GM21360 (cell line): ENCODE measurements at regions not wholly inside any gene's neighbourhood (a gene's known extent, or its start where the extent isn't known, plus 50 kb on each side); places are given as distances from the start of the nearest gene placed in this dataset.
"Not testable (repeated sequence)": the region's sequence is repeated elsewhere in the genome, so short reads cannot be mapped to it uniquely, and the experiment has no call there.

Experiments
- ATAC-seq: cut with Tn5 transposase; IDR thresholded peaks from one replicate; pipeline ENCODE4 v1.9.1; 2021; ENCODE audit warnings: mild to moderate bottlenecking, moderate library complexity; ENCODE audit not compliant: unreplicated experiment

DNA sequence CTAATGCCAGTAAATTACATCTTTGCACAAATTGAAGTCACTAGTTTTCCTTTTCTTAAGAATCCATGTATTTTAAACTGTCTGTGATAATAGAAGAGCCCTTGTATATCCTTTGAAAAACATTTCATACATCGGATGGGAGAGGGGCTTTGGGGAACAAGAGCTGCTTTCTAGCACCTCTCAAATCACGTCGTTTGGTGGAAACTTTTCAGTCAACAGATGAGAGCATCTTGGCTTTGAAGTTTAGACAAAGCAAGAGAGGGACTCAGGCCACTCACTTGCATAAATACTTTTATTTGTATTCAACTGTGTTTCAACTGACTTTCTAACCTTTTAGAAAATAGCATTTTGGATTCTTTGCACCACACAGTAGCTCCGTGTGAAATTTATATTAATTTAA lies 502.3 kb upstream of the IMPG1 start:
- ATAC-seq: no peak

DNA sequence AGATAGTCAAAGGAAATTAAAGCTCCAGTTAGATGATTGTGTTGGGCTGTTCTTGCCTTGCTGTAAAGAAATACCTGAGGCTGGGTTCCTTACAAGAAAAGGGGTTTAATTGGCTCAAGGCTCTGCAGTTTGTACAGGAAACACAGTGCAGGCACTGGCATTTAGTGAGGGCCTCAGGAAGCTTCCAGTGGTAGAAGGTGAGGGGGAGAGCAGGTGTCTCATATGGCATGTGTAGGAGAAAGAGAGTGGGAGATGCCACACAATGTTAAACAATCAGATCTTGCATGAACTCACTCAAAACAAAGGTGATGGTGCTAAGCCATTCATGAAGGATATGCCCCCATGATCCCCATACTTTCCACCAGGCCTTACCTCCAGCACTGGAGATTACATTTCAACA lies 493.5 kb upstream of the IMPG1 start:
- ATAC-seq: no peak

DNA sequence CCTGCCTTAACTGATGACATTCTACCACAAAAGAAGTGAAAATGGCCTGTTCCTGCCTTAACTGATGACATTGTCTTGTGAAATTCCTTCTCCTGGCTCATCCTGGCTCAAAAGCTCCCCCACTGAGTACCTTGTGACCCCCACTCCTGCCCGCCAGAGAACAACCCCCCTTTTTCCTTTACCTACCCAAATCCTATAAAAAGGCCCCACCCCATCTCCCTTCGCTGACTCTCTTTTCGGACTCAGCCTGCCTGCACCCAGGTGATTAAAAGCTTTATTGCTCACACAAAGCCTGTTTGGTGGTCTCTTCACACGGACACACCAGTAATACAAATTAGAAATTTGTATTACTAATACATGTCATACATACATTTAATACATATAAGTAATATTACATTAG lies 489.9 kb upstream of the IMPG1 start:
- ATAC-seq: not testable (repeated sequence)

DNA sequence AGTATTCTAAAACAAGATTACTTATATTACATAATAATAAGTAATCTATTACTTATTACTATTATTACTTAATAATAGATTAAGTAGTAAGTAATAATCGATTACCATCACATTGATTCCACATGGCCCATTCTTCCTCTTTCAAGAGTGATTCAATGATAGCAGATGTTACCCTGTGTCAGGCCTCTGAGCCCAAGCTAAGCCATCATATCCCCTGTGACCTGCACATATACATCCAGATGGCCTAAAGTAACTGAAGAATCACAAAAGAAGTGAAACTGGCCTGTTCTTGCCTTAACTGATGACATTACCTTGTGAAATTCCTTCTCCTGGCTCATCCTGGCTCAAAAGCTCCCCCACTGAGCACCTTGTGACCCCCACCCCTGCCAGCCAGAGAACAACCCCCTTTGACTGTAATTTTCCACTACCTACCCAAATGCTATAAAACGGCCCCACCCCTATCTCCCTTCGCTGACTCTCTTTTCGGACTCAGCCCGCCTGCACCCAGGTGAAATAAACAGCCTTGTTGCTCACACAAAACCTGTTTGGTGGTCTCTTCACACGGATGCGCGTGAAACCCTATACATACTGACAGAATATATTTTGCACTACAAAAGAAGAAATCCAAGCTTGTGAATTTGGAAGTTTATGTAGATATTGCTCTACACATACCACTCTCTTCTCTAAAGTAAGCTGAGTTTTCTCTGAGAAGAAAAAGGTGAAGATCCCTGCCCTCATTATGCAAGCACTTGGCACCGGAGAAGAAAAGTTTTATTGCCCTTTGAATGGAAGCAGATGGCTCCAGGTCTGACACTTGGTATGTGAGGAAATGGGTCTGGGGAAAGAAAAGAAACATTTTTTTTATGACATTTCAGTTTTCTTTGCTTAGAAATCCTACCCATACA lies 488.6 kb upstream of the IMPG1 start:
- ATAC-seq: not testable (repeated sequence)

DNA sequence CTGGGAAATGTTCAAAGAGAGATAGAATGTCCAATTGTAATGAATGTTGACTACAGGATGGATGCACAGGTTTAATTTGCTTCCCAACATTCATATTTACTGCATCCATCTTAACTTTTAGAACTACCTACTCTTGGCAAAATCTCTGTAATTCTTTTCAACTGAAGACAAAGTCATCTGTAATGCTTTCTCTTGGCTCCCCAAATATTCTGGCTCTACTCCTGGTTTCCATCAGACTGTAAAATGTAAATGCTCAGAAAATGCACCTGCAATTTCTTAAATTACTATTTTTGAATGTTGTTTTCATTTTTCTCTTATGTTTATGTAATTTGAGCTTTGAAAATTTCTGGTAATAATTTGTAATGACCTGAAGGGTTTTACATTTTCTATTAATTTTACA lies 480.8 kb upstream of the IMPG1 start:
- no peak for ATAC-seq

DNA sequence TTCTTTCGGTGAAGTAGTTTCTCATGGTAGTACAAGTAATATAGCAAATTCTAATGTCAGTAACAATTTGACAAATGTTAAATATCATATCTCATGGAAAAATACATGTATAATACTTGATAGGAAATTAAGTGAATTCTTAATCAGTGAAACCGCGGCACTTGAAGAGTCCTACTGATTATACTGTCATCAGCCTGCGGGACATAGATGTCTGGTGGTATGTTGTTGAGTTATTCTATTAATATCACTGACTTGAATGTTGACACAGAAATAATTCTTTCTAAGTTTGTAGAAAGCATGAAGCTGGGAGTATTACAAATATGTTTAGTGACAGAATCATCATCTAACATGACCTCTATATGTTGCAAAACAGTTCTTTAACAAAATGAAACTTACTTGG lies 479.8 kb upstream of the IMPG1 start:
- no peak for ATAC-seq

DNA sequence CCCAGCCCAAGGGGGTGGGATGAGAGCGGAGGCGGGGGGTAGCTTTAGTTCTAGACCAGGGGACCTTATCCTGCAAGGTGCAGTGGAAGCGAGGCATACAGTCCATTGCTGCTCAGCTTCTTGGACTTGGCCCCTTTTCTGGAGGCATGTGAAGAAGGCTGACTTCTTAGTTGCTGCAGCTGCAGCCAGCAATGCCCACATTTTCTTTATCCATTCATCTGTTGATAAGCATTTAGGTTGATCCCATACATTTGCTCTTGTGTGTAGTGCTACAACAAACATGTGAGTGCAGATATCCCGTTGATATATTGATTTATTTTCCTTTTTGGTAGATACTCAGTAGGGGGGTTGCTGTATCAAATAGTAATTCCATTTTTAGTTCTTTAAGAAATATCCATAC lies 461.2 kb upstream of the IMPG1 start:
- ATAC-seq: no peak

DNA sequence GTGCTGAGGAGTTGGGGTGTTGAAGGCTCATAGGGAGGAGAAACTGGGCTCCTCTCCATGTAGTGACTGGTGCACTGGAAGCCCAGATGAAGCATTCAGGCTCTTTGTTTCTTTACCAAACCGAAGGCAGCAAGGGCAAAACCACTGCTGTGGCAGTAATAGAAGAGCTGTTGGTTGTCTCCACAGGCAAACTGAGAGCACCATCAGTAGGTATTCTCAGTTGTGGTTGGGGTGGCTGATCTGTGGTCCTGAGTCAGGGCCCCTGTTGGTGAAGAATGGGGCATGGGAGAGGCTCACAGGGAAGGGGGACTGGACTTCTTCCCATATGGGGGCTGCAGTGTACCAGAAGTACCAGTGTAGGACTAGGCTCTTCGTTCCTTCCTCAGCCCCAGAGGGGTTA lies 460.2 kb upstream of the IMPG1 start:
- no peak for ATAC-seq

DNA sequence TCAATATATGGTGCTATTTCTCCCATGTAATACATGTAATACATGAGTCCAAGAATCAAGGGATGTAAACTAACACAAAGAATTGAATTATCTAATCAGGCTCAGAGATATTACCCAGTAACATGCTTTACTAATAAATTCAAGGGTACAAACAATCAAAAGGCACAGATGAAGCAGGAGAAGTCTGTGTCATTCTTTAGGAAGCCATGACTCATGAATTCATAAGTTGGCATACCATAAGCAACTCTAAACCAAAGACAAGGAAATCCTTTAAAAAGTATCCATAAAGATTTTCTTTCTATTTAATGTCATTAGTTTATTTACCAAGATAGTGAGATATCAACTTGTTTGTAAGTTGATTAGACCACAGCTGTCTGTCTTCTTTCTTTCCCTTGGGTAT lies 446.0 kb upstream of the IMPG1 start:
- ATAC-seq: no peak

DNA sequence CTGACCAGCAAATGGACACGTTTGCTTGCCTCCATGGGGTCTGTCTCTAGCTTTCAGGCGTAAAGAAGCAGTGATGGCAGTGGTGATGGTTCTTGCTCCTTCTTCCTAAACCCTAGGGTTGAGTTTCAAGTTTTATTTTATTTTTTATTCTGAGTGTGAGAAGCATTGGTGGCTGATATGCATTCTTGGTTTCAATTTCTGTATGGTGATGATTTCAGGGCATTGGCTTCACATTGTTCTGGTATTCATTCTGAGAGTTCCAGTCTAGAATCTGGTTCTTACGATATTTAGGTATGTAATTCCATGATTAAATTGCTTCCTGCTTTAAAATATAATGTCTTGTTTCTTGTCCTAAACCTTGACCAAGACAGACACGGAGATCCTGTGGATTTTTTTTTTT lies 444.5 kb upstream of the IMPG1 start:
- ATAC-seq: no peak

DNA sequence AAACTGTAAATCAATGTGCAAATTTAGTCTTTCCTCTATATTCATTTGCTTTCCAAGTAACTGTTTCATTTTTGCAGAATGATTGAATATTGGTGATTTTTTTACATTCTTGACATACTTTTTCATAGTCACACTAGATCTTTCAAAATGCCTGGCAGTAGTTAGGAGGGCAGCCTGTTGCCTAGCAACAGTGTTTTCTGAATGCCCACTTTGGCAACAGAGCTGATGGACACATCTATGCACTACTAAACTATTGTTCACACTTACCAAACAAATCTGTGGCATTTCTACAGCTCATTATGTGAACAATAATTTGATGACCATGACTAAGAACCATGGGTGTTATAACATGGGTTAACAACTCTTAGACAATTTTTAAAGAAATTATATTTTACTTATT lies 438.0 kb upstream of the IMPG1 start:
- no peak for ATAC-seq

DNA sequence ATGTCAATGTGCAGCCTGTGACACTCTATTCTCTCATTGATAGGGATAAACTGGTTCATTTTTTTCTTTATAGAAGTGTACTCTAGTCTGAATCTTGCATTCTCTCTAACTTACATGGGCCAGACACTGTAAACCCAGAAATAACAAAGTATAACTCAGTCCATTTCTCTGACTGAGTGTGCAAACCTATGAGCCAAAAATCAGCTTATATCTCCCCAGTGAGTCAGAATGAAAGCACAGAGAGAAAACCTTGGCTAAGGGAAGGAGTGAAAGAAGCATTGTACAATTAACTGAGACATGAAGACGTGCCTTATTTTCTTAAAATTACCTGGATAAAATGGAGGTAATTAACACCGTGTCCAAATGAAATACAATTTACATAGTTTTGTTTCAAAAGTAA lies 436.9 kb upstream of the IMPG1 start:
- no peak for ATAC-seq

DNA sequence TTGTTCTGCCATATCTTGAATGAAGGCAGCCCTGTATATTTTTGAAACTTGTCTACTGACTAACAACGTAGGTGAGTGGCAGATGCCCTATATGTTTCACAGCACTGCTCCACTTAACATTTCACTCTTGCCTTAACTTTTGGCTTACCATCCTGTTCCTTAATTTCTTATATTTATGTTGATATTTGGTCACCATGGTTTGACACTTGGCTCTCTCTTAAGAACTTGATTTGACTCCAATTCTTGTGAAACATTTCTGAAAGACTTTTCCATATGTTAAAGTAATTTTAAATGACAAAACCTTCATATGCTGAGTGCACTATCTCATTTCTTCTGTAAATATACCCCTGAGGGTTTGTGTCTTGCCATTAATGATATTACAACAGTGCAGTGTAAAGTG lies 434.3 kb upstream of the IMPG1 start:
- ATAC-seq: no peak

DNA sequence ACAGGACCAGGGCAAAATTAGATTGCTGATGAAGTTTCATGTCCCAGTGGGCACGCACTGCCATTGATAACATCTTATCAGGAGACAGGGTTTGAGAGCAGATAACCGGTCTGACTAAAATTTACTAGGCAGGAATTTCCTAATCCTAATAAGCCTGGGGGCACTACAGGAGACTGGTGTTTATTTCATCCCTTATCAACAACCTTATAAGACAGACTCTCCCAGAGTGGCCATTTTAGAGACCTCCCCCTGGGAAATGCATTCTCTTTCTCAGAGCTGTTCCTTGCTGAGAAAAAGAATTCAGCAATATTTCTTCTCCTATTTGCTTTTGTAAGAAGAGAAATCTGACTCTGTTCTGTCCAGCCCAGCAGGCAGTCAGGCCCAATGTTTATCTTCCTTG lies 423.4 kb upstream of the IMPG1 start:
- no peak for ATAC-seq

DNA sequence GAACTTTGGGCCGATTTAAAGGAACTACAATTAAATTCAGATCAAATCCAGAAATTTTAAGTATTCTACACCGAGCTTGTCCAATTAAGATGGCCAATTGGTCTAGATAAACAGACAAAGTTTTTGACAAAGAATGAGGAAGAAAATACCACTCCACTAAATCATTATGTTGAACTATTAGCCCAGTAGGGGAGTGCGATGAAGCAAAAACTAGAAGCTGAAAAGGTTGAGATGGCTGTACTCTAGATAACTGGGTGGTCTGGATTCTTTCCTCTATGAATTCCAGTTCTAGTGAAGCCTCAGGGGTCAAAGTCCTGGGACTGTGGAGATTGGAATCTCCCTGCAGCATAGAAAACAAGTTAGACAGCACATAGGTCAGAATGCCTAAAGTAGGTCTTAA lies 418.9 kb upstream of the IMPG1 start:
- ATAC-seq: not testable (repeated sequence)

DNA sequence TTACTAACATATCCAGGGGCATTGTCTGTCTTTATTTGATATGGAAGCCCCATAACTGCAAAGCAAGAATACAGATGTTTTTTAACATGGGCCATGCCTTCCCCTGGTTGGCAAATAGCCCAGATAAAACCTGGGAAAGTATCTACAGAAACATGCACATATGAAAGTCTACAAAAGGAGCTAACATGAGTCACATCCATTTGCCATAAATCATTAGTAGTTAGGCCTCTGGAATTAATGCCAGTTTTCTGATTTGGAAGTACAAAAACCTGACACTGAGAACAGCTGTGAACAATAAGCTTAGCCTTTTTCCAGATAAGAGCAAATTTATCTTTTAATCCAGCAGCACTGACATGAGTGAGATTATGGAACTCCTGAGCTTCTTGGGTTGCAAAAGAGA lies 418.0 kb upstream of the IMPG1 start:
- no peak for ATAC-seq

DNA sequence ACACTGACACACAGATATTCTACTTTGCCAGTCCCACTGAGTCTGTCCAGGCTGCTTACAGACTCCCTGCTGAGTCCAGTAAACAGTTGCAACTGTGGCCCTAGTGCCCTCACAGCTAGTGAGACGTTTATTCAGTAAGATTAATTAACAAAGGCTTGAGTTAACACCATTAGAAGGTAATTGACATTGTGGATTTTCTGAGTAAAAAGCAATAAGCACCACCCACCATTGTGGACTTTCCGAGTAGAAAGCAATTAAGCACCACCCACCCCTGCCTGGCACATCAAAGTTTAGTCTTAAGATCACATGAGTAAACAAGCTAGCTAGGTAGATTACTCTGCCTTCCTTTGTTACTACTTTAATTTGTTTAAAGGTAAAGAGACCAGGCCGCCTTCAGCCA lies 408.6 kb upstream of the IMPG1 start:
- no peak for ATAC-seq

DNA sequence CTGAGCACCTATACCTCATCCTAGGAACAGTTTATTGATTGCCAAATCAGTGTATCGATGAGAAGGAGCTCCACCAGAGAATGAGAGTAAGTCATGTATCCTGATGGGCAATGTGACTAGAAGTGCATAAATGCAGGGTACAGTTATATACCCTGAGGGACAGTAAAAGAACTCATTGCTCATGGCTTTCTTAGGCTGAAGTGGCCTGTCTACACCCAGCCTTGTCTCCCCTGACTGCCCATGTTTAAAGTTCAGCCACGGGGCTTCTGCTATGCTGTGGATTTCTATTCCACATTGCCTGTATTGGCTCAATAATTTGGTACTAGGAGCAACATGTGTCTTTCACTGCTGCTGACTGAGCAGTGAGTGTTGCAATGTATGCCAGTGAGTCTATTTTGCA lies 400.4 kb upstream of the IMPG1 start:
- no peak for ATAC-seq

DNA sequence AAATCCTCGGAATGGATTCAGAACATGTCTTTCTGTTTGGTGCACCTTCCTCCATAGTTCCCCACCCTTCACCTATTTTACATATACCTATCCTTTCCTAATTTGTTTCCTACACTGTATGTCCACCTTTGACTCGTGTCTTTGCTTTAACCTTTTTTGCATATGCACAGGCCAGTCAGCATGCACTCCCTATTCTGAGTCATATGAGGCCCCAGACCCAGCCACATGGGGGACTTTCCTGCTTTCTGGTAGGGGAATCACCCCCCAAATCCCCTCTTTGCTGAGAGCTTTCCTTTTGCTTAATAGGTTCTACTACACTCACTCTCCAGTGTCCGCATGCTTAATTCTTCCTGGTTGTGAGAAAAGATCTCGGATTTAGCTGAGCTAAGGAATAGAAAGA lies 393.8 kb upstream of the IMPG1 start:
- no peak for ATAC-seq

DNA sequence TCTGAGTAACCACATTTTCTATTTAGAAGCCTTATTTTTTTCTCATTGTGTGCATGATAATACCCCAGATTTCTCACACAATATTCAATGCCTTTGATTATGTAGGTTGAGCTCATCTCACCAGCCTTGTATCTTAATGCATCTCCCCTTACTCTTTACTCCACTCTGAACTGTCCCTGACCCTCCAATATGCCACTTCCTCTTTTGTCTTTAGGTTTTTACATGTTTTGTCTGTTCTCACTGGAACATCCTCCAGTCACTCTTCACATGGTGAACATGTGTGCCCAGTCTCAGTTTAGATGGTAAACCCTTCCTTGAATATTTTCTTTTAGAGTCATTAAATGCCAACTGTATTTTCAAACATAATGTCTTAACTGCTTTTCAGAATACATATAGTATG lies 392.9 kb upstream of the IMPG1 start:
- no peak for ATAC-seq

DNA sequence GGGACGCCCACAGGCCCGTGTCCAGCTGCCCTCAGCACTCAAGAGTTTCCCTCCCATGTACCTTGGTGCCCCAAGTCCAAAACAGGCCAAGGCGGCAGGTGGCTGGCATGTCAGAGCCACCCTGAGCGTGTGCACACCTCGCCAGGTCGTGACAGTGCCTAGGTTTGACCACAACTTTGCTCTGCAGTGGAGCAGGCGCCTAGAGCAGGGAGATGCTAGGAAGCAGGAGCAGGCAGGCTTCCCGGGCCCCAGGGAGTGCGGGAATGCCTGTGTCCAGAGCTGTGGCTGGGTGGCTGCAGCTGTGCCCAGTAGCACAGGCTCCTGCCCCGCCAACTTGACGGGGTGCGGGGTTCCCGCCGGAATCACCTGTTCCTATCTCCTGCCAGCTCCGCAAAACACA lies 380.8 kb upstream of the IMPG1 start:
- no peak for ATAC-seq

DNA sequence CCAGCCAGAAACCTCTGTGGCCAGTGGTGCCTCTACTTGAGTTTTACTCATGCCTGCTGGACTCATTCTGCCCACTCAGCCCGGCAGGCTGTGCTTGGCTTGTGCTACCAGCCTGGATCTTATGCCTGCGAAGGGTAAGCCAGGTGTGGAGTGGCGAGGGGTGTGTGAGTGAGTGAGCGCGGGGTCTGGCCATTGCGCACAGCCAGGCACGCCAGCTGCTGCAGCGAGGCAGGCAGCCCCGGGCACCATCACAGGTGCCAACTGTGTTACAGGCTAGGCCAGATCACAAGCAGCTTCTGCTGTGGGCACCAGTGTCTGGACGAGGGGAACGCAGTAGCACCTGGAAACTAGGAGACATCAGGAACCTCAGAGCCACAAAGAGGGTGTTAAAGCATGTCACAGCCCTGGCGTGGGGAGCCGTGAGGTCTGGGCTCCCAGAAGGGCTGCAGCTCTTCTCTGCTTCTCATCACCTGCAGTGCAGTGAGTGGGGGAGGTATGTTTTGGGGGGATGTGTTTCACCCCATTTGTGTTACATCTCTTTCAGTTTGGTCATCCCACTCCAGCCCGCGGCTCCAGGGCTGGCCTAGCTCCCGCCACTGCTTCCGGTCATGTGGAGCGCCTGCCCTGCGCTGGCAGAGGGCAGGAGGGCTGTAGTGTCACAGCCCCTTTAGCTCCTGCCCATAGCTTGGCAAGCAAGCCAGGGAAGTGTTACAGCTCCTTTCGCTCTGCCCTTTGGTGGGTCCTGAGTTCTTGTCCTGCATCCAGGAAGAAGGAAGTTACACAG lies 379.7 kb upstream of the IMPG1 start:
- ATAC-seq: no peak
